ENCODE measurements at regions not wholly inside any gene's neighbourhood (a gene's known extent, or its start where the extent isn't known, plus 50 kb on each side); places are given as distances from the start of the nearest gene placed in this dataset.

DNA sequence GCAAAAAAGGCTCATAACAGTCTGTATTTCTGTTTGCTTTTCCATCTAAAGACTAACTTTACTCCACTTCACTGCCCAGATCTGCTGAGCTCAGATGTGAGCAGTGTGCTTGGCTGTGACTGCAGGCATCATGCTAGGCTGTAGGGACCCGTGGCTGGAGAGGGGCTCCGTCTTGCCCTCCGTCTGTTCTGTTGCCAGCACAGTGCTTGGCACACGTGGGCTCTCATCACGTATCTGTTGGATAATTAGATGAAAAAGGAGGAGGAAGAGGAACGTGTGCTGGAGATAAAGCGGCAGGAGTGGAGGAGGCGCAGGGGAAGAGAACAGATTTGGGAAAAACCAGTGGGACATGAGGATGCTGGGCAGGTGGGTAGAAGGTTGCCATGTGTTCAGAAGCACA lies 57.6 kb upstream of the IER3 start:
- no peak overlapping the region for H3K27ac ChIP-seq (ENCODE audit: low read depth, low read length)
- TF ChIP-seq, protein P1, sequence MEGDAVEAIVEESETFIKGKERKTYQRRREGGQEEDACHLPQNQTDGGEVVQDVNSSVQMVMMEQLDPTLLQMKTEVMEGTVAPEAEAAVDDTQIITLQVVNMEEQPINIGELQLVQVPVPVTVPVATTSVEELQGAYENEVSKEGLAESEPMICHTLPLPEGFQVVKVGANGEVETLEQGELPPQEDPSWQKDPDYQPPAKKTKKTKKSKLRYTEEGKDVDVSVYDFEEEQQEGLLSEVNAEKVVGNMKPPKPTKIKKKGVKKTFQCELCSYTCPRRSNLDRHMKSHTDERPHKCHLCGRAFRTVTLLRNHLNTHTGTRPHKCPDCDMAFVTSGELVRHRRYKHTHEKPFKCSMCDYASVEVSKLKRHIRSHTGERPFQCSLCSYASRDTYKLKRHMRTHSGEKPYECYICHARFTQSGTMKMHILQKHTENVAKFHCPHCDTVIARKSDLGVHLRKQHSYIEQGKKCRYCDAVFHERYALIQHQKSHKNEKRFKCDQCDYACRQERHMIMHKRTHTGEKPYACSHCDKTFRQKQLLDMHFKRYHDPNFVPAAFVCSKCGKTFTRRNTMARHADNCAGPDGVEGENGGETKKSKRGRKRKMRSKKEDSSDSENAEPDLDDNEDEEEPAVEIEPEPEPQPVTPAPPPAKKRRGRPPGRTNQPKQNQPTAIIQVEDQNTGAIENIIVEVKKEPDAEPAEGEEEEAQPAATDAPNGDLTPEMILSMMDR (IDR thresholded peaks at IDR 0.05; ENCODE audit: low read depth, low read length): no peak
- no peak overlapping the region for H3K4me3 ChIP-seq (ENCODE audit: low read depth, low read length)
- ChIA-PET CTCF (interaction anchor here (0.6 to 1.8 kb wide), 2 partner anchors 20 to 141 kb away, joined by 3 to 9 read pairs; no protein-coding TSS in a partner anchor), POLR2A (no interaction called here)
- DNase-seq (ENCODE audit: low read depth, low spot score): no peak
- no peaks in the 10 kb centered on the region for H3K27me3 ChIP-seq (ENCODE audit: control insufficient read depth, insufficient read depth, low read length)
- H3K9me3 ChIP-seq (ENCODE audit: control insufficient read depth, insufficient read depth, low read length): no peaks in the 10 kb centered on the region

- Histone ChIP-seq H3K27ac (ENCODE audit: low read depth, low read length) (no peak overlapping the region), H3K27me3 (ENCODE audit: control insufficient read depth, insufficient read depth, low read length) (no peaks in the 10 kb centered on the region), H3K9me3 (ENCODE audit: control insufficient read depth, insufficient read depth, low read length) (no peaks in the 10 kb centered on the region), H3K4me3 (ENCODE audit: low read depth, low read length) (no peak overlapping the region)
- TF ChIP-seq, protein P1 (IDR thresholded peaks at IDR 0.05; ENCODE audit: low read depth, low read length): no peak
- ChIA-PET CTCF (interaction anchor here (1.4 to 1.8 kb wide), 3 partner anchors 21 to 270 kb away, joined by 3 to 9 read pairs (median 4); no protein-coding TSS in a partner anchor), POLR2A (no interaction called here)
- DNase-seq (ENCODE audit: low read depth, low spot score): no peak
Measured at GRCh38 chr6:30800871-30801270, 56.5 kb upstream of the IER3 start.

DNA sequence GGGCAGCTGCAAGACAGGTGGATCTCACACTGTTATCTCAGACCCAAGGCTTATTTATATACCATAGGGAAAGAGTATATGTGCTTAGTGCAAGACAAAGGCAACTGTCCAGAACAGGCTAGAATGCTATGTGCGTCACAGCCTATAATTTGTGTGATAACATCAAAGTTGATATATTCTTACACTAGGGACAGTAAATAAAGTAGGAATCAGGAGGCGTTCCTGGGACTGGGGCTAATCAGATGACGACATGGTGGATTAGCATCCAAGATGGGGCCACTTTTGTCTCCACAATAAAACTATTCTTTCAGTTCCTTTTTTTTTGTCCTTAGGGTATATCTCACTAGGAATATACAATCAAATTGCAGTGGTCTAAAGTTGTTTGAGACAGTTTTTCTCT lies 54.9 kb upstream of the IER3 start:
- Histone ChIP-seq H3K4me3 (ENCODE audit: low read depth, low read length) (no peak overlapping the region), H3K27me3 (ENCODE audit: control insufficient read depth, insufficient read depth, low read length) (no peaks in the 10 kb centered on the region), H3K9me3 (ENCODE audit: control insufficient read depth, insufficient read depth, low read length) (no peaks in the 10 kb centered on the region), H3K27ac (ENCODE audit: low read depth, low read length) (no peak overlapping the region)
- POLR2A ChIA-PET: interaction anchor here (0.7 kb wide), 1 partner anchor 44 kb away, joined by 3 read pairs; no protein-coding TSS in a partner anchor
- CTCF ChIA-PET: no interaction called here
- TF ChIP-seq, protein P1 (IDR thresholded peaks at IDR 0.05; ENCODE audit: low read depth, low read length): no peak
- no peak for DNase-seq (ENCODE audit: low read depth, low spot score)

DNA sequence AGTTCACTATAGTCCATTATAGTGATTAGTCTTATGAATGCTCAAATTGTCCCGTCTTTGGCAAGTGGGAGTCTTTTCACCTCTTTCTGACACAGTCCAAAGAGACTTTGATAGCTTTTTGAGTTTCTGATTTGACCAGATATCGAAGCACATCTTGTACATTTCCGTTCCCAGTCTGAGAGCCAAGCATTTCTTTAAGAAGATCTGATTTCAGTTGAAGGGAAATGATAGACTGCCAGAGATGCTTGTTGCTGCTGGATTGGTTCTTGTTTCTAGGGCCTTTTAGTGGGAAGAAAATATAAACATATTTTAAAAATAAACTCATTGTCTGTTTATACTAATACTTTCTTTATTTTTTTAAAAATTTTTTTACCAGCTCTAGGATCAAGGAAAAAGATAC lies 54.1 kb upstream of the IER3 start:
- ChIA-PET POLR2A (interaction anchor here (0.7 kb wide), 1 partner anchor 43 kb away, joined by 3 read pairs; no protein-coding TSS in a partner anchor), CTCF (no interaction called here)
- DNase-seq (ENCODE audit: low read depth, low spot score): no peak
- Histone ChIP-seq H3K9me3 (ENCODE audit: control insufficient read depth, insufficient read depth, low read length) (no peaks in the 10 kb centered on the region), H3K4me3 (ENCODE audit: low read depth, low read length) (no peak overlapping the region), H3K27me3 (ENCODE audit: control insufficient read depth, insufficient read depth, low read length) (no peaks in the 10 kb centered on the region), H3K27ac (ENCODE audit: low read depth, low read length) (no peak overlapping the region)
- TF ChIP-seq, protein P1 (IDR thresholded peaks at IDR 0.05; ENCODE audit: low read depth, low read length): no peak

DNA sequence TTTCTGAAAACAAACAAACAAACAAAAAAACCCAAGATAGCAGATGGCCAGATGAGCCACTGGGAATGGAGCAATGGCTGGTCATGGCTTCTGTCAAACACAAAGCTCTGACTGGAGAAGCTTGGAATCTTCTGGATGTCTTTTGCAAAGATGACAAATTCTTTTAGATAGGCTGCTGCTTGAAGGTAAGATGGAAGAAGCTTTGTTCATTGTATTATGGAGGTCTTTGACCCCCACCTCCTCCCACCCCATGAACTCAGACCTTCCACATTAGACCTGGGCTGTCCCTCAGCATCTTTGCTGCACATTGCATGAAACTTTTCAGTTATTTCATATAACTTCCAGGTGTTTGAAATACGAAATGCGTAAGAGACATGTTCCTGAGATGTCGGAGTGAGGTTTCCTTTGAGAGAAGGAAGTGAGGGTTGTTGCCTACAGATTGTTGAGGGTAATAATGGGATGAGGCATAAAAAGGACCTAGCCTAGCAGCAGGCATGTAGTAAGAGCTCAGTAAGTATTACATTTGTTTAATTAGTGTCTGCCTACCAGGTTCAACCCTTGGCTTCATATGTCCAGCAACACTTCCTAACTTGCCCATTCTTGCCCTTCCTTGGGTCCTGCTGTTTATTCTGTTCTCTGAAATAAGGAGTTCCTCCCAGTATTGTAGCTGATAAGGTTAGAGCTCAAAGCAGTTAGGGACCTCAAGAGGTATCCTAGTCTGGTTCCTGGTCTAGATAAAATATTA lies 51.4 kb upstream of the IER3 start:
- TF ChIP-seq, protein P1 (IDR thresholded peaks at IDR 0.05; ENCODE audit: low read depth, low read length): no peak
- DNase-seq (ENCODE audit: low read depth, low spot score): no peak
- Histone ChIP-seq H3K4me3 (ENCODE audit: low read depth, low read length) (no peak overlapping the region), H3K27ac (ENCODE audit: low read depth, low read length) (no peak overlapping the region), H3K27me3 (ENCODE audit: control insufficient read depth, insufficient read depth, low read length) (no peaks in the 10 kb centered on the region), H3K9me3 (ENCODE audit: control insufficient read depth, insufficient read depth, low read length) (no peaks in the 10 kb centered on the region)
- CTCF ChIA-PET: interaction anchor here (1.2 kb wide), 1 partner anchor 26 kb away, joined by 5 read pairs; no protein-coding TSS in a partner anchor
- POLR2A ChIA-PET: no interaction called here
